A549 (cell line): ENCODE measurements at regions not wholly inside any gene's neighbourhood (a gene's known extent, or its start where the extent isn't known, plus 50 kb on each side); places are given as distances from the start of the nearest gene placed in this dataset.
A peak's percentile ranks its signal among the peaks of the same experiment; 100 is the strongest.

ENCODE experiments used
- ATAC-seq, 2 experiments: fragments of 200-7000 bp in 1 of 2; fragments of >200 bp in 1 of 2; cut with Nextera tagmentation in 1 of 2; cut with Tn5 transposase in 1 of 2; 3 replicates each; pipeline versions ENCODE4 v1.8.0 to v1.9.1; 2018 to 2020; ENCODE audit warnings: mild to moderate bottlenecking in 1 of 2, moderate library complexity in 1 of 2
- CTCF ChIA-PET: fragments of 300-600 bp; sonication (Branson Sonifier 250); formaldehyde crosslinking; extraction: SDS; loops from one replicate; lab custom pipeline; 2021; ENCODE audit warnings: antibody characterized with exemption, inconsistent platforms; lab: Yijun Ruan, JAX
- POLR2A ChIA-PET: fragments of 350-600 bp; formaldehyde crosslinking; extraction: SDS; loops from one replicate; lab custom pipeline; 2021; ENCODE audit warnings: antibody characterized with exemption, inconsistent platforms; lab: Yijun Ruan, JAX
- DNase-seq, 2 experiments: peaks; one replicate each; pipeline versions ENCODE4 v3.0.0 to v3.0.0-alpha.2; 2011 to 2016; ENCODE audit warnings: low read depth in 1 of 2, low spot score in 1 of 2
- FAIRE-seq: peaks from 2 replicates; lab custom pipeline; 2011; peaks lifted over from hg19 to GRCh38; lab: Jason Lieb, UNC
- H3K27ac ChIP-seq, 2 experiments: fragments of >200 bp; sonication (Bioruptor Twin); formaldehyde crosslinking; 3 replicates each; pipeline ENCODE4 v1.5.1; 2016 to 2017
- H3K4me1 ChIP-seq: fragments of >200 bp; sonication (Bioruptor Twin); formaldehyde crosslinking; 3 replicates; pipeline ENCODE4 v1.6.1; 2016
- H3K4me2 ChIP-seq: fragments of >200 bp; sonication (Bioruptor Twin); formaldehyde crosslinking; 3 replicates; pipeline ENCODE4 v1.6.1; 2016
- H3K4me3 ChIP-seq: fragments of >200 bp; sonication (Bioruptor Twin); formaldehyde crosslinking; 3 replicates; pipeline ENCODE4 v1.5.1; 2016
- H3K9me3 ChIP-seq: fragments of >200 bp; sonication (Bioruptor Twin); formaldehyde crosslinking; 3 replicates; pipeline ENCODE4 v1.6.1; 2016
- BCL3 ChIP-seq: fragments of >200 bp; sonication (Bioruptor Twin); formaldehyde crosslinking; IDR thresholded peaks from 3 replicates; pipeline ENCODE4 v1.6.1; 2016
- BHLHE40 ChIP-seq: IDR thresholded peaks from 2 replicates; pipeline ENCODE4 v1.6.1; 2012; ENCODE audit warnings: low read depth, low read length, inconsistent platforms
- CTCF ChIP-seq: fragments of >200 bp; sonication (Bioruptor Twin); formaldehyde crosslinking; IDR thresholded peaks from 3 replicates; pipeline ENCODE4 v1.5.1; 2016
- E2F6 ChIP-seq: IDR thresholded peaks from 2 replicates; pipeline ENCODE4 v1.6.1; 2012; ENCODE audit warnings: low read depth, borderline replicate concordance
- EP300 ChIP-seq, 2 experiments: fragments of >200 bp; sonication (Bioruptor Twin); formaldehyde crosslinking; IDR thresholded peaks; 2 replicates in 1 of 2; 3 replicates in 1 of 2; pipeline ENCODE4 v1.6.1; 2016 to 2017
- GATA3 ChIP-seq: IDR thresholded peaks from 2 replicates; pipeline ENCODE4 v1.6.1; 2012; ENCODE audit warnings: borderline replicate concordance
- HEYL ChIP-seq: fragments of 250-450 bp; sonication (Bioruptor Pico); IDR thresholded peaks from 2 replicates; pipeline ENCODE4 v1.8.0; 2021; ENCODE audit warnings: mild to moderate bottlenecking, moderate library complexity
- JUNB ChIP-seq: fragments of >200 bp; sonication (Bioruptor Twin); formaldehyde crosslinking; IDR thresholded peaks from 2 replicates; pipeline ENCODE4 v1.6.1; 2016
- KDM1A ChIP-seq: fragments of 200-600 bp; sonication (generic); IDR thresholded peaks from 2 replicates; pipeline ENCODE4 v1.6.1; 2016; ENCODE audit warnings: low read depth, mild to moderate bottlenecking
- MAFK ChIP-seq: fragments of 450-650 bp; IDR thresholded peaks from 2 replicates; pipeline ENCODE4 v1.6.1; 2014; ENCODE audit not compliant: partially characterized antibody
- MAX ChIP-seq: IDR thresholded peaks from 2 replicates; pipeline ENCODE4 v1.6.1; 2012
- MYC ChIP-seq: IDR thresholded peaks from 2 replicates; pipeline ENCODE4 v1.6.1; 2012; ENCODE audit warnings: mild to moderate bottlenecking, inconsistent platforms, low read length, improper control_type of control experiment, borderline replicate concordance
- NR3C1 ChIP-seq: fragments of >200 bp; sonication (Bioruptor Twin); formaldehyde crosslinking; IDR thresholded peaks from 3 replicates; pipeline ENCODE4 v1.6.1; 2017
- PBX3 ChIP-seq: IDR thresholded peaks from 2 replicates; pipeline ENCODE4 v1.6.1; 2012
- POLR2AphosphoS2 ChIP-seq: conservative IDR thresholded peaks from 2 replicates; pipeline ENCODE4 v1.6.1; 2012; ENCODE audit warnings: low read length, improper control_type of control experiment, inconsistent platforms
- SREBF2 ChIP-seq: fragments of 450-650 bp; IDR thresholded peaks from 2 replicates; pipeline ENCODE4 v1.6.1; 2014; ENCODE audit warnings: mild to moderate bottlenecking, moderate library complexity
- ZSCAN20 ChIP-seq: fragments of 250-450 bp; sonication (Bioruptor Pico); IDR thresholded peaks from 2 replicates; pipeline ENCODE4 v1.8.0; 2022; ENCODE audit warnings: mild to moderate bottlenecking, moderate library complexity
- WGBS: methylation state at CpG from one replicate; pipeline ENCODE4 v1.1.6; 2017; ENCODE audit errors: missing lambda C conversion rate; 5-methylcytosine and 5-hydroxymethylcytosine counted together

- Histone ChIP-seq H3K4me1 (no peaks in the 10 kb centered on the region), H3K27ac (no peak overlapping the region), H3K9me3 (no peaks in the 10 kb centered on the region), H3K4me3 (no peak overlapping the region), H3K4me2 (no peak overlapping the region)
- TF ChIP-seq BCL3 = no peak
- peak; percentile 57 for TF ChIP-seq MAFK
- CTCF ChIA-PET = interaction anchor here (0.7 kb wide), 1 partner anchor 156 kb away, joined by 3 read pairs; no protein-coding TSS in a partner anchor
- 36% methylated on average over 5 of the region's 5 CpGs for WGBS
- POLR2A ChIA-PET = no interaction called here
- DNase-seq = no peak
- no peak for FAIRE-seq
- no peak for ATAC-seq
These were observed 383.3 kb upstream of the ATP11B start for GRCh38 chr3:182410051-182410450.

GRCh38 chr3:182412066-182412465 is 381.2 kb upstream of the ATP11B start:
- WGBS = 35% methylated on average over 2 of the region's 2 CpGs
- Histone ChIP-seq H3K9me3 (no peaks in the 10 kb centered on the region), H3K27ac (no peak overlapping the region), H3K4me3 (no peak overlapping the region), H3K4me1 (no peaks in the 10 kb centered on the region), H3K4me2 (no peak overlapping the region)
- no peak for TF ChIP-seq MYC
- TF ChIP-seq ZSCAN20 (CRISPR knock-in tag) = no peak
- TF ChIP-seq BCL3 = no peak
- TF ChIP-seq KDM1A = no peak
- TF ChIP-seq EP300 (IDR thresholded peaks at IDR 0.05) = no peak
- no peak for TF ChIP-seq MAX
- TF ChIP-seq SREBF2 = no peak
- no peak for TF ChIP-seq GATA3
- TF ChIP-seq CTCF = no peak
- POLR2A ChIA-PET = no interaction called here
- CTCF ChIA-PET = no interaction called here
- ATAC-seq (no peak), FAIRE-seq (no peak), DNase-seq (no peak)

- DNase-seq = no peak
- H3K9me3 ChIP-seq = no peaks in the 10 kb centered on the region
- POLR2A ChIA-PET = no interaction called here
- no peak overlapping the region for H3K4me3 ChIP-seq
- no peak for TF ChIP-seq NR3C1
- no peak for TF ChIP-seq BCL3
- TF ChIP-seq E2F6 = no peak
- TF ChIP-seq JUNB = no peak
- no peak for TF ChIP-seq PBX3
- TF ChIP-seq BHLHE40 = no peak
- TF ChIP-seq HEYL (CRISPR knock-in tag) = no peak
- no peak for TF ChIP-seq POLR2AphosphoS2
- no peak overlapping the region for H3K27ac ChIP-seq
- CTCF ChIA-PET = no interaction called here
- no peaks in the 10 kb centered on the region for H3K4me1 ChIP-seq
- FAIRE-seq = no peak
- 4% methylated on average over 1 of the region's 1 CpG for WGBS
- no peak overlapping the region for H3K4me2 ChIP-seq
- no peak for ATAC-seq
These were observed 380.2 kb upstream of the ATP11B start for GRCh38 chr3:182413061-182413460.
